BLaER1 treated with 17β-estradiol and CSF1 and Interleukin-3, amounts not matched to agents 10 nM and 100 nM (cell line): ENCODE measurements at regions not wholly inside any gene's neighbourhood (a gene's known extent, or its start where the extent isn't known, plus 50 kb on each side); places are given as distances from the start of the nearest gene placed in this dataset.

Source experiments
- H3K27ac ChIP-seq, 11 experiments: shearing (Covaris generic); formaldehyde crosslinking; 2 replicates each; pipeline ENCODE4 v1.8.1; 2022
- H3K27me3 ChIP-seq, 11 experiments: shearing (Covaris generic); formaldehyde crosslinking; 2 replicates each; pipeline ENCODE4 v1.8.1; 2022
- H3K36me3 ChIP-seq, 11 experiments: shearing (Covaris generic); formaldehyde crosslinking; 2 replicates each; pipeline ENCODE4 v1.8.1; 2022
- H3K4me1 ChIP-seq, 10 experiments: shearing (Covaris generic); formaldehyde crosslinking; 2 replicates each; pipeline ENCODE4 v1.8.1; 2022
- H3K4me2 ChIP-seq, 11 experiments: shearing (Covaris generic); formaldehyde crosslinking; 2 replicates each; pipeline ENCODE4 v1.8.1; 2022
- H3K4me3 ChIP-seq, 10 experiments: shearing (Covaris generic); formaldehyde crosslinking; 2 replicates each; pipeline ENCODE4 v1.8.1; 2022
- H3K9ac ChIP-seq, 11 experiments: shearing (Covaris generic); formaldehyde crosslinking; 2 replicates each; pipeline ENCODE4 v1.8.1; 2022
- H3K9me3 ChIP-seq, 11 experiments: shearing (Covaris generic); formaldehyde crosslinking; replicated peaks in 1 of 11; 2 replicates each; pipeline ENCODE4 v1.8.1; 2022
- H4K20me1 ChIP-seq, 11 experiments: shearing (Covaris generic); formaldehyde crosslinking; 2 replicates each; pipeline ENCODE4 v1.8.1; 2022
- Cebpa-rat ChIP-seq, 11 experiments: shearing (Covaris generic); IDR thresholded peaks; 2 replicates each; pipeline ENCODE4 v1.8.1; 2022

- no peaks in the 10 kb centered on the region for H3K36me3 ChIP-seq
- no peaks in the 10 kb centered on the region for H3K4me1 ChIP-seq
- no peaks in the 10 kb centered on the region for H4K20me1 ChIP-seq
- no peak for TF ChIP-seq Cebpa-rat (IDR thresholded peaks at IDR 0.05)
- no peaks in the 10 kb centered on the region for H3K27me3 ChIP-seq
- no peak overlapping the region for H3K27ac ChIP-seq
- H3K4me3 ChIP-seq: no peak overlapping the region
- no peak overlapping the region for H3K4me2 ChIP-seq
- H3K9me3 ChIP-seq: no peaks in the 10 kb centered on the region
- no peak overlapping the region for H3K9ac ChIP-seq
These were observed 406.7 kb upstream of the CCL2 start for GRCh38 chr17:33848433-33848832.

GRCh38 chr17:33854596-33854995 is 400.5 kb upstream of the CCL2 start:
- no peak overlapping the region for H3K27ac ChIP-seq
- H3K9ac ChIP-seq: no peak overlapping the region
- H3K27me3 ChIP-seq: no peaks in the 10 kb centered on the region
- H3K4me1 ChIP-seq: no peaks in the 10 kb centered on the region
- H3K4me3 ChIP-seq: no peak overlapping the region
- H3K36me3 ChIP-seq: no peaks in the 10 kb centered on the region
- no peak overlapping the region for H3K4me2 ChIP-seq
- H4K20me1 ChIP-seq: no peaks in the 10 kb centered on the region
- no peaks in the 10 kb centered on the region for H3K9me3 ChIP-seq
- TF ChIP-seq Cebpa-rat (IDR thresholded peaks at IDR 0.05): no peak

GRCh38 chr17:33858121-33858520 is 397.0 kb upstream of the CCL2 start:
- Histone ChIP-seq H3K27me3 (no peaks in the 10 kb centered on the region), H3K4me1 (no peaks in the 10 kb centered on the region), H3K9me3 (no peaks in the 10 kb centered on the region), H3K36me3 (no peaks in the 10 kb centered on the region), H3K4me3 (no peak overlapping the region), H3K9ac (no peak overlapping the region), H3K4me2 (no peak overlapping the region), H3K27ac (no peak overlapping the region), H4K20me1 (no peaks in the 10 kb centered on the region)
- no peak for TF ChIP-seq Cebpa-rat (IDR thresholded peaks at IDR 0.05)

GRCh38 chr17:33858682-33859081 is 396.4 kb upstream of the CCL2 start:
- Histone ChIP-seq H3K27ac (no peak overlapping the region), H3K9me3 (no peaks in the 10 kb centered on the region), H4K20me1 (no peaks in the 10 kb centered on the region), H3K9ac (no peak overlapping the region), H3K27me3 (no peaks in the 10 kb centered on the region), H3K4me1 (no peaks in the 10 kb centered on the region), H3K36me3 (no peaks in the 10 kb centered on the region), H3K4me3 (no peak overlapping the region), H3K4me2 (no peak overlapping the region)
- no peak for TF ChIP-seq Cebpa-rat (IDR thresholded peaks at IDR 0.05)

- H3K4me3 ChIP-seq: no peak overlapping the region
- H3K4me1 ChIP-seq: no peaks in the 10 kb centered on the region
- no peak overlapping the region for H3K4me2 ChIP-seq
- no peaks in the 10 kb centered on the region for H3K9me3 ChIP-seq
- H3K9ac ChIP-seq: no peak overlapping the region
- H3K27ac ChIP-seq: no peak overlapping the region
- H3K27me3 ChIP-seq: no peaks in the 10 kb centered on the region
- H3K36me3 ChIP-seq: no peaks in the 10 kb centered on the region
- TF ChIP-seq Cebpa-rat (IDR thresholded peaks at IDR 0.05): no peak
- no peaks in the 10 kb centered on the region for H4K20me1 ChIP-seq
These were observed 392.1 kb upstream of the CCL2 start for GRCh38 chr17:33862772-33863602.

- TF ChIP-seq Cebpa-rat (IDR thresholded peaks at IDR 0.05): no peak
- Histone ChIP-seq H3K9me3 (no peaks in the 10 kb centered on the region), H3K4me3 (no peak overlapping the region), H3K27me3 (no peaks in the 10 kb centered on the region), H3K4me1 (no peaks in the 10 kb centered on the region), H3K36me3 (no peaks in the 10 kb centered on the region), H3K9ac (no peak overlapping the region), H4K20me1 (no peaks in the 10 kb centered on the region), H3K4me2 (no peak overlapping the region), H3K27ac (no peak overlapping the region)
These were observed 390.3 kb upstream of the CCL2 start for GRCh38 chr17:33864758-33865229.

- H3K36me3 ChIP-seq: no peaks in the 10 kb centered on the region
- TF ChIP-seq Cebpa-rat (IDR thresholded peaks at IDR 0.05): no peak
- H3K9ac ChIP-seq: no peak overlapping the region
- H3K27me3 ChIP-seq: no peaks in the 10 kb centered on the region
- no peaks in the 10 kb centered on the region for H3K9me3 ChIP-seq
- no peak overlapping the region for H3K4me2 ChIP-seq
- H3K4me3 ChIP-seq: no peak overlapping the region
- peaks cover 0 to 8% (median 0%) of the 10 kb centered on the region in 10 experiments; a peak in 3 of 20 replicates for H3K4me1 ChIP-seq
- no peak overlapping the region for H3K27ac ChIP-seq
- no peaks in the 10 kb centered on the region for H4K20me1 ChIP-seq
These were observed 386.2 kb upstream of the CCL2 start for GRCh38 chr17:33868899-33869298.

- H3K4me2 ChIP-seq: no peak overlapping the region
- TF ChIP-seq Cebpa-rat (IDR thresholded peaks at IDR 0.05): no peak
- H3K9ac ChIP-seq: no peak overlapping the region
- H3K4me1 ChIP-seq: peaks cover 0 to 13% (median 0%) of the 10 kb centered on the region in 10 experiments; a peak in 4 of 20 replicates
- no peaks in the 10 kb centered on the region for H3K27me3 ChIP-seq
- no peaks in the 10 kb centered on the region for H4K20me1 ChIP-seq
- no peaks in the 10 kb centered on the region for H3K36me3 ChIP-seq
- no peaks in the 10 kb centered on the region for H3K9me3 ChIP-seq
- no peak overlapping the region for H3K4me3 ChIP-seq
- no peak overlapping the region for H3K27ac ChIP-seq
These were observed 384.1 kb upstream of the CCL2 start for GRCh38 chr17:33870936-33871335.

- H4K20me1 ChIP-seq: no peaks in the 10 kb centered on the region
- no peak overlapping the region for H3K9ac ChIP-seq
- no peak overlapping the region for H3K27ac ChIP-seq
- H3K27me3 ChIP-seq: no peaks in the 10 kb centered on the region
- H3K9me3 ChIP-seq: no peaks in the 10 kb centered on the region
- H3K4me2 ChIP-seq: peak overlapping the region in 2 of 11 experiments; percentile 21 to 38; a peak in 3 of 22 replicates
- no peak overlapping the region for H3K4me3 ChIP-seq
- TF ChIP-seq Cebpa-rat (IDR thresholded peaks at IDR 0.05): no peak
- no peaks in the 10 kb centered on the region for H3K36me3 ChIP-seq
- peaks cover 0 to 13% (median 0%) of the 10 kb centered on the region in 10 experiments; a peak in 4 of 20 replicates for H3K4me1 ChIP-seq
These were observed 383.2 kb upstream of the CCL2 start for GRCh38 chr17:33871720-33872540.
